Activated B cell treated with CpG ODN at 0.5 μM for 24 hours (primary cell): ENCODE measurements at regions not wholly inside any gene's neighbourhood (a gene's known extent, or its start where the extent isn't known, plus 50 kb on each side); places are given as distances from the start of the nearest gene placed in this dataset.

Source experiments
- ATAC-seq: fragments of 200-7000 bp; cut with Tn5 transposase; one replicate; pipeline ENCODE4 v1.10.0; 2021; ENCODE audit warnings: low read depth, mild to moderate bottlenecking, moderate library complexity
- CTCF ChIA-PET: fragments of 350-600 bp; sonication (Branson Sonifier 250); formaldehyde crosslinking; loops from one replicate; lab custom pipeline; 2021; ENCODE audit warnings: antibody characterized with exemption; lab: Charles Lee
- POLR2A ChIA-PET: fragments of 350-600 bp; sonication (Branson Sonifier 250); formaldehyde crosslinking; loops from one replicate; lab custom pipeline; 2021; ENCODE audit warnings: antibody characterized with exemption; lab: Charles Lee
- DNase-seq: peaks from one replicate; pipeline ENCODE4 v3.0.0; 2022
- H3K27ac Mint-ChIP-seq: one replicate; pipeline ENCODE4 v1.8.0; 2020; ENCODE audit warnings: mixed read lengths
- H3K27me3 Mint-ChIP-seq: one replicate; pipeline ENCODE4 v1.8.0; 2021; ENCODE audit warnings: mixed read lengths
- H3K36me3 Mint-ChIP-seq: one replicate; pipeline ENCODE4 v1.8.0; 2021; ENCODE audit warnings: low read depth, mixed read lengths
- H3K4me1 Mint-ChIP-seq: one replicate; pipeline ENCODE4 v1.8.0; 2021; ENCODE audit warnings: mixed read lengths
- H3K4me3 Mint-ChIP-seq: one replicate; pipeline ENCODE4 v1.8.0; 2020; ENCODE audit warnings: mild to moderate bottlenecking, mixed read lengths
- H3K9me3 Mint-ChIP-seq: one replicate; pipeline ENCODE4 v1.8.0; 2020; ENCODE audit warnings: mixed read lengths
- CTCF ChIP-seq: fragments of 200-600 bp; IDR thresholded peaks from one replicate; pipeline ENCODE4 v1.8.0; 2022; ENCODE audit warnings: antibody characterized with exemption, mild to moderate bottlenecking
- intact Hi-C: fragments of 100-400 bp; cut with micrococcal nuclease; formaldehyde crosslinking; loops from one replicate; pipeline ENCODE4 v1.15.1; 2024

- POLR2A ChIA-PET: no interaction called here
- H3K27ac Mint-ChIP-seq: no peak overlapping the region
- no peaks in the 10 kb centered on the region for H3K36me3 Mint-ChIP-seq
- DNase-seq (no peak), ATAC-seq (no peak)
- no peak for TF ChIP-seq CTCF
- intact Hi-C loops: no loop called here
- CTCF ChIA-PET: no interaction called here
- no peaks in the 10 kb centered on the region for H3K4me1 Mint-ChIP-seq
- no peaks in the 10 kb centered on the region for H3K9me3 Mint-ChIP-seq
- peaks cover 4% of the 10 kb centered on the region for H3K27me3 Mint-ChIP-seq
- no peak overlapping the region for H3K4me3 Mint-ChIP-seq
Measured at GRCh38 chr2:23268467-23269263, 116.3 kb upstream of the KLHL29 start.

GRCh38 chr2:23269747-23270146 is 115.2 kb upstream of the KLHL29 start:
- Mint-ChIP-seq H3K27ac (no peak overlapping the region), H3K9me3 (no peaks in the 10 kb centered on the region), H3K4me3 (no peak overlapping the region), H3K4me1 (no peaks in the 10 kb centered on the region), H3K27me3 (peaks cover 4% of the 10 kb centered on the region), H3K36me3 (no peaks in the 10 kb centered on the region)
- POLR2A ChIA-PET: no interaction called here
- CTCF ChIA-PET: interaction anchor here (0.6 kb wide), 1 partner anchor 30 kb away, joined by 4 read pairs; no protein-coding TSS in a partner anchor
- DNase-seq (no peak), ATAC-seq (no peak)
- no peak for TF ChIP-seq CTCF
- intact Hi-C loops: no loop called here

- Mint-ChIP-seq H3K27ac (no peak overlapping the region), H3K4me1 (no peaks in the 10 kb centered on the region), H3K36me3 (no peaks in the 10 kb centered on the region), H3K4me3 (no peak overlapping the region), H3K9me3 (no peaks in the 10 kb centered on the region), H3K27me3 (peaks cover 4% of the 10 kb centered on the region)
- no peak for DNase-seq
- POLR2A ChIA-PET: no interaction called here
- CTCF ChIA-PET: no interaction called here
- intact Hi-C loops: no loop called here
- ATAC-seq: no peak
- TF ChIP-seq CTCF: no peak
Measured at GRCh38 chr2:23270810-23271209, 114.2 kb upstream of the KLHL29 start.

- Mint-ChIP-seq H3K27ac (no peak overlapping the region), H3K4me1 (no peaks in the 10 kb centered on the region), H3K9me3 (no peaks in the 10 kb centered on the region), H3K4me3 (no peak overlapping the region), H3K27me3 (peaks cover 4% of the 10 kb centered on the region), H3K36me3 (no peaks in the 10 kb centered on the region)
- intact Hi-C loops: no loop called here
- ChIA-PET CTCF (no interaction called here), POLR2A (no interaction called here)
- DNase-seq: no peak
- ATAC-seq: no peak
- no peak for TF ChIP-seq CTCF
Measured at GRCh38 chr2:23271230-23271629, 113.7 kb upstream of the KLHL29 start.

- intact Hi-C loops: no loop called here
- ATAC-seq: no peak
- ChIA-PET CTCF (no interaction called here), POLR2A (no interaction called here)
- H3K4me1 Mint-ChIP-seq: no peaks in the 10 kb centered on the region
- no peak for DNase-seq
- no peaks in the 10 kb centered on the region for H3K36me3 Mint-ChIP-seq
- TF ChIP-seq CTCF: no peak
- H3K27me3 Mint-ChIP-seq: peaks cover 10% of the 10 kb centered on the region
- no peak overlapping the region for H3K27ac Mint-ChIP-seq
- H3K9me3 Mint-ChIP-seq: no peaks in the 10 kb centered on the region
- H3K4me3 Mint-ChIP-seq: no peak overlapping the region
Measured at GRCh38 chr2:23273786-23274185, 111.2 kb upstream of the KLHL29 start.
